GM11168 (cell line): ENCODE measurements at regions not wholly inside any gene's neighbourhood (a gene's known extent, or its start where the extent isn't known, plus 50 kb on each side); places are given as distances from the start of the nearest gene placed in this dataset.

ENCODE experiments used
- in situ Hi-C: fragments of 300-500 bp; cut with MboI; formaldehyde crosslinking; loops from one replicate; pipeline ENCODE4 v1.12.0; 2022; ENCODE audit warnings: low sequenced_read_pairs; ENCODE audit not compliant: unreplicated experiment

DNA sequence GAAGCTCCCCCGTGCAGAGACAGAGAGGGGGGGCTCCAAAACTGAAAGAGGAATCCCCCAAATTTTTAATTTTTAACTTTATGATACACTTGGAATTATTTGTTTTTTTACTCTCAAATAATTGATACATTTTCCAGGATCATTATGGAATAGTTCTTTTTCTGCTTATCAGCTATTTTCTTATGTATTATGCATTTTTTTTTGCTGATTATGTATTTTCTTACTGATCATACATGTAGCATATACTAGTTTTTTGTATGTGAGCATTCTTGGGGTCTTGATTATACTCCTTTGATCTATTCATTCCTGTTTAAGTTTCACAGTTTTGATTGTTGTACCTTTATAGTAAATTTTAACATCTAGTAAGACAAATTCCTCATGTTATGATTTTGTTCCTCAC is 55.5 kb upstream of the LDHB start:
- in situ Hi-C loops, result loop anchor here (25.0 kb wide), 1 partner anchor 299 kb away; no protein-coding TSS in a partner anchor

DNA sequence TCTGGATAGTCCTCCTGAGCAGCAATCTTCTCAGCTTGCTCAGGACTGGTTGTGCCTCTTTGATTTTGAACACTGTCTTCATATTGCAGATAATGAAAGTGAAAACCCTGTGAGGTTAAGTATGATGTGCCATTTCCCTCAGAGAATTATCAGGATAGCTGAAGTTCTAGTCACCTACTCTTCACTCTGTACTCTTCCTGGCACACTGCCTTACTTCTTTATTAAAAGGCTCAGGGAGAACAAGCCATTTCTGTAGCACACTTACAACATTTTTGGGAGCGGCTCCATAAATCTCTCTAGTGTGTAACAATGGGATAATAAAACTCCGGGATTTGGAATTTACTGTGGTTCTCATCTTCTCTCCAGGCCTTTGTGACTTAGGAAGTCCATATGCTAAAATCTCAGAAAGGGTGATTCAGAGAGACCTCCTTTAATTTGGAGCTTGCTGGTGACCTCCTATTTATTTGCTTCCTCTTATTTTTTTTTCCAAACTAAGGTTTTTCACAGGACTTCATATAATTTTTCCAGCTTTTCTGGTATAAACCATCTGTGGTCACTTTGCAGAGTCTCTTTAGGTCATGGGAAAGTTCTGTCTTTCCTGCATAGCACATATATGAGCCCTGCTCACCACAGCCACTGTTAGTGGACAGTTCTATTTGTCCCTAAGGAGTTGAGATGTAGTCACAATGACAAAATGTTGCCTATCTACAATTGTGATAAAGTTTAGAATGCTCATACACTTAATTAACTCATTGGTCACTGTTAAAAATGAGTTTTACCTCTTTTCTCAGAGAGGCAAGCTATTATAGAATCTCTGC is 53.5 kb upstream of the LDHB start:
- in situ Hi-C loops, result loop anchor here (25.0 kb wide), 1 partner anchor 301 kb away; no protein-coding TSS in a partner anchor
